ENCODE measurements at regions not wholly inside any gene's neighbourhood (a gene's known extent, or its start where the extent isn't known, plus 50 kb on each side); places are given as distances from the start of the nearest gene placed in this dataset.

GRCh38 chr11:8812438-8812837 lies 98.6 kb upstream of the AKIP1 start:
- H4K8ac ChIP-seq (replicated peaks; ENCODE audit: insufficient read length, low read depth, low read length) = no peak overlapping the region
- no peak overlapping the region for H3K4ac ChIP-seq (ENCODE audit: low read depth, low read length)
- H2BK20ac ChIP-seq (ENCODE audit: low read depth, low read length, poor library complexity, severe bottlenecking) = no peak overlapping the region
- H2BK120ac ChIP-seq (ENCODE audit: low read depth, low read length, poor library complexity, severe bottlenecking) = no peak overlapping the region
- no peak overlapping the region for H3T11ph ChIP-seq (ENCODE audit: low read length)
- DNase-seq = no peak
- no peaks in the 10 kb centered on the region for H3K79me2 ChIP-seq (ENCODE audit: insufficient read depth, low read length)
- H3K9ac ChIP-seq (ENCODE audit: extremely low read depth, insufficient read length, low read length) = no peak overlapping the region
- H2AK5ac ChIP-seq (ENCODE audit: insufficient read length, low read length) = no peak overlapping the region
- H3K4me1 ChIP-seq (ENCODE audit: insufficient read depth, low read length) = peaks cover 8% of the 10 kb centered on the region
- H3K4me3 Mint-ChIP-seq = no peak overlapping the region
- H3K4me1 Mint-ChIP-seq = peaks cover 28 to 36% of the 10 kb centered on the region in 2 experiments
- no peaks in the 10 kb centered on the region for H4K20me1 ChIP-seq (ENCODE audit: control insufficient read depth, insufficient read depth, insufficient read length)
- peaks cover 4% of the 10 kb centered on the region for H3K23me2 ChIP-seq (ENCODE audit: insufficient read length, low read depth, low read length, poor library complexity, severe bottlenecking)
- no CpG with 5 or more reads among the region's 3 CpGs for WGBS (ENCODE audit: extremely low coverage, insufficient read length, low lambda C conversion rate)
- peaks cover 0 to 1% (median 0%) of the 10 kb centered on the region in 3 experiments; a peak in 1 of 7 replicates for H3K36me3 Mint-ChIP-seq (ENCODE audit: insufficient read depth in 1 of 3, low read depth in 3 of 3)
- no peak overlapping the region for H3K56ac ChIP-seq (ENCODE audit: insufficient read length, low read depth, low read length)
- no peak overlapping the region for H3K14ac ChIP-seq (ENCODE audit: insufficient read depth, low read length)
- no peak overlapping the region for H4K91ac ChIP-seq (ENCODE audit: insufficient read length, low read depth, low read length)
- H3K18ac ChIP-seq (ENCODE audit: insufficient read length, low read depth, low read length) = no peak overlapping the region
- no peak overlapping the region for H2BK15ac ChIP-seq (ENCODE audit: low read depth, low read length)
- H4K5ac ChIP-seq (ENCODE audit: insufficient read length, low read depth, low read length) = no peak overlapping the region
- no peaks in the 10 kb centered on the region for H3K9me3 ChIP-seq (ENCODE audit: control insufficient read depth, low read depth, low read length)
- no peak for TF ChIP-seq CTCF (conservative IDR thresholded peaks at IDR 0.05)
- no peak overlapping the region for H3K27ac Mint-ChIP-seq
- H3K27me3 ChIP-seq (ENCODE audit: insufficient read depth, low read length) = no peaks in the 10 kb centered on the region
- no peak overlapping the region for H2BK12ac ChIP-seq (ENCODE audit: insufficient read length, low read depth, low read length)
- H3K27ac ChIP-seq (ENCODE audit: insufficient read length, low read depth, low read length) = no peak overlapping the region
- no peak overlapping the region for H3K4me2 ChIP-seq (ENCODE audit: insufficient read depth, insufficient read length, low read length)
- no peaks in the 10 kb centered on the region; the same call in 1 of the 2 replicates for H3K27me3 Mint-ChIP-seq (ENCODE audit: low read depth)
- H2BK5ac ChIP-seq (ENCODE audit: insufficient read length, low read length) = no peak overlapping the region
- peaks cover 1% of the 10 kb centered on the region in 2 experiments; a peak in 3 of 5 replicates for H3K9me3 Mint-ChIP-seq
- no peak overlapping the region for H2AFZ ChIP-seq (ENCODE audit: low read length)
- no peak overlapping the region for H3K23ac ChIP-seq (ENCODE audit: insufficient read length, low read depth, low read length)
- no peaks in the 10 kb centered on the region for H3K79me1 ChIP-seq (ENCODE audit: insufficient read depth, low read depth, low read length, poor library complexity, severe bottlenecking)

Measured in H9 (cell line).